ENCODE measurements at regions not wholly inside any gene's neighbourhood (a gene's known extent, or its start where the extent isn't known, plus 50 kb on each side); places are given as distances from the start of the nearest gene placed in this dataset.

DNA sequence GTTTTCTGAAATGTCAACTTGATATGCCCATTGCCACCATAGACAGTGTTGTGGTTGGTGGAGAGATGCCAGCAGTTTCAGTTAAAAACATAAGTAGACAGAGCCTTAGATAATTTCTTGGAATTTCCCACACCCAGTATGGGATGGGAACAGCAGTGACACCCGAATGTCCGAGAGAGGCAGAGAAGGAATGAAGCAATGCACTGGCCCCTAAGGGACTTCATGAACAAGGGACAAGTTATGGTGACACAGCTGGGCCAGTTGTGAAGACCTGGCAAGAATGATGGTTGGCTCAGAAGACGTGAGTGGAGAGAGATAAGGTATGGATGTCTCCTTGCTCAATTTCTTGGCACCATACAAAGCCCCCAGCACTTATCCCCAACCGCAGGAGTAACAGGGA is 165.2 kb upstream of the APCDD1 start:
- no peak overlapping the region for H3K4me3 ChIP-seq (ENCODE audit: low read length)
- DNase-seq (ENCODE audit: low read depth), result no peak
- TF ChIP-seq, protein P1, sequence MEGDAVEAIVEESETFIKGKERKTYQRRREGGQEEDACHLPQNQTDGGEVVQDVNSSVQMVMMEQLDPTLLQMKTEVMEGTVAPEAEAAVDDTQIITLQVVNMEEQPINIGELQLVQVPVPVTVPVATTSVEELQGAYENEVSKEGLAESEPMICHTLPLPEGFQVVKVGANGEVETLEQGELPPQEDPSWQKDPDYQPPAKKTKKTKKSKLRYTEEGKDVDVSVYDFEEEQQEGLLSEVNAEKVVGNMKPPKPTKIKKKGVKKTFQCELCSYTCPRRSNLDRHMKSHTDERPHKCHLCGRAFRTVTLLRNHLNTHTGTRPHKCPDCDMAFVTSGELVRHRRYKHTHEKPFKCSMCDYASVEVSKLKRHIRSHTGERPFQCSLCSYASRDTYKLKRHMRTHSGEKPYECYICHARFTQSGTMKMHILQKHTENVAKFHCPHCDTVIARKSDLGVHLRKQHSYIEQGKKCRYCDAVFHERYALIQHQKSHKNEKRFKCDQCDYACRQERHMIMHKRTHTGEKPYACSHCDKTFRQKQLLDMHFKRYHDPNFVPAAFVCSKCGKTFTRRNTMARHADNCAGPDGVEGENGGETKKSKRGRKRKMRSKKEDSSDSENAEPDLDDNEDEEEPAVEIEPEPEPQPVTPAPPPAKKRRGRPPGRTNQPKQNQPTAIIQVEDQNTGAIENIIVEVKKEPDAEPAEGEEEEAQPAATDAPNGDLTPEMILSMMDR (conservative IDR thresholded peaks at IDR 0.05; ENCODE audit: low read depth, low read length), result no peak

GRCh38 chr18:10289951-10290637 is 164.3 kb upstream of the APCDD1 start:
- H3K4me3 ChIP-seq (ENCODE audit: low read length), result no peak overlapping the region
- DNase-seq (ENCODE audit: low read depth), result no peak
- TF ChIP-seq, protein P1 (conservative IDR thresholded peaks at IDR 0.05; ENCODE audit: low read depth, low read length), result no peak

- H3K4me3 ChIP-seq (ENCODE audit: low read length), result no peak overlapping the region
- no peak for DNase-seq (ENCODE audit: low read depth)
- TF ChIP-seq, protein P1 (conservative IDR thresholded peaks at IDR 0.05; ENCODE audit: low read depth, low read length), result no peak
Observed at GRCh38 chr18:10290638-10291235, 163.7 kb upstream of the APCDD1 start.

DNA sequence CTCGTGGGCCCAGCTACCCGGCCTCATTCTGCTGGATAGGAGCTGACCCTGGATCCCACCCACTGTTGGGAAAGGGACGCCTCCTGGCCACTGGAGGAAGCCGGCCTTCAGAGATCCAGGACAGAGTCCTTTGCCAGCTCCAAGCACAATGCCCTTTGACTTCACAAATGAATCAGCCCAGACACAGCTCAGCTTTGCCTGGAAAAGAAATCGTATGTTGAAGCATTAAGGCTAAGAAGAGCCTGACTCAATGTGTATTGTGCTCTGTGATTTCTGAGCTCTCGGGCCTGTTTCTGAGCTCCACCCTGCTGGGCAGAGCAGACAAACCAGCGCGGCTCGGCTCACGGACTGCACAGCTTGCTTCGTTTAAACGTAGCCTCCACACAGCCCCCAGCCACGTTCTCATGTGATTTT is 162.9 kb upstream of the APCDD1 start:
- TF ChIP-seq, protein P1 (conservative IDR thresholded peaks at IDR 0.05; ENCODE audit: low read depth, low read length), result no peak
- no peak for DNase-seq (ENCODE audit: low read depth)
- no peak overlapping the region for H3K4me3 ChIP-seq (ENCODE audit: low read length)

DNA sequence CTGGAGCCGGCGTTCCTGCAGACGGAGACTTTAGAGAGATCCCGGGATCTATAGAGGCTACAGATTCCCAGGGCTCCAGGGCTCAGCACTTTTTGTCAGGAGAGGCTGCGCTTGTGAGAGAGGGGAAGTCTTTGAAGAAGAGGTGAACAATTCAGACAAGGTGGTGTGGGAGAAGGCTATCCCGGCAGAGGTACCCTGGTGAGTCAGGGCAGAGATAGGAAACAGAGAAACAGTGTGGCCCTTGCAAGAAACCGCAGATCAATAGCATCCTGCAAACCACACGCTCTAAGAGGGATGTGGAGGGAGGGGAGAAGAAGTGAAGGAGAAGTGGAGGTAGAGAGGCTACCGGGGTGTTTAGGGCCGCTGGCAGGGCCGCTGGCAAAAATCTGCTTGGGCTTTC is 160.5 kb upstream of the APCDD1 start:
- no peak overlapping the region for H3K4me3 ChIP-seq (ENCODE audit: low read length)
- TF ChIP-seq, protein P1 (conservative IDR thresholded peaks at IDR 0.05; ENCODE audit: low read depth, low read length), result no peak
- no peak for DNase-seq (ENCODE audit: low read depth)

DNA sequence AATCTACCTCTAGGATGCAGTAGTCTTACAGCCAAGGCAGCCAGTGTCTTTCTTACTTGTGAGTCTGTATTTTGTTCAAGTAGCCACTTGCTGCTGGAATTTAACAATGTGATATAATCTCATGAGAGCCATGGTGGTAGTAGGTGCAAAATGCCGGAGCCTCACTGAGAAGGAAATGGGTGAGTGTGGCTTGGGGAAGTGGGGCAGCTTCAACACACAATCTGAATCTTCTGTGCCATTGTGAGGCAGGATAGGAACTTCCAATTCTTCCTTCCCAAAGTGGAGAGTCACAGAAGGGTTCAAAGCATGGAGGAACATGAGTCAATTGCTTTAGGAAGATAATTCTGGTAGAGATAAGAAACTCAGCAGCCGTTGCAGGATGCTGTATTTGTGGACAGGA is 158.7 kb upstream of the APCDD1 start:
- TF ChIP-seq, protein P1 (conservative IDR thresholded peaks at IDR 0.05; ENCODE audit: low read depth, low read length), result no peak
- no peak for DNase-seq (ENCODE audit: low read depth)
- no peak overlapping the region for H3K4me3 ChIP-seq (ENCODE audit: low read length)

DNA sequence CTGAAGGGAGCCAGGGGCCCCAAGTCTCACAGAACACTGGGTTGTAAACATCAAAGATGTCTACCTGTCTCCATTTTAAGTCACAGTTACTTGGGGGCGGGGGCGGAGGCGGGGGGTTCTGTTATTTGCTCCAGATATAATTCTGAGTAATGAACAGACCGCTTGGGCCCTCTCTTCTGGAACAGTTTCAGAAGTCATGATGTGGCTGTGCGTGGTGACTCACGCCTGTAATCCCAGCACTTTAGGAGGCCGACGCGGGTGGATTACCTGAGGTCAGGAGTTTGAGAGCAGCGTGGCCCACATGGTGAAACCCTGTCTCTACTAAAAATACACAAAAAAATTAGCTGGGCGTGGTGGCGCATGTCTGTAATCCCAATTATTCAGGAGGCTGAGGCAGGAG is 157.9 kb upstream of the APCDD1 start:
- H3K4me3 ChIP-seq (ENCODE audit: low read length), result no peak overlapping the region
- TF ChIP-seq, protein P1 (conservative IDR thresholded peaks at IDR 0.05; ENCODE audit: low read depth, low read length), result no peak
- DNase-seq (ENCODE audit: low read depth), result peak; percentile 19
